Lung microvascular endothelial cell (primary cell): ENCODE measurements at regions not wholly inside any gene's neighbourhood (a gene's known extent, or its start where the extent isn't known, plus 50 kb on each side); places are given as distances from the start of the nearest gene placed in this dataset.
"Not testable (repeated sequence)": the region's sequence is repeated elsewhere in the genome, so short reads cannot be mapped to it uniquely, and the experiment has no call there.

ENCODE experiments used
- DNase-seq, 2 donors: peaks; one replicate each; pipeline versions ENCODE4 v3.0.0 to v3.0.0-alpha.2; 2010; ENCODE audit warnings: low read depth in 2 of 2

DNA sequence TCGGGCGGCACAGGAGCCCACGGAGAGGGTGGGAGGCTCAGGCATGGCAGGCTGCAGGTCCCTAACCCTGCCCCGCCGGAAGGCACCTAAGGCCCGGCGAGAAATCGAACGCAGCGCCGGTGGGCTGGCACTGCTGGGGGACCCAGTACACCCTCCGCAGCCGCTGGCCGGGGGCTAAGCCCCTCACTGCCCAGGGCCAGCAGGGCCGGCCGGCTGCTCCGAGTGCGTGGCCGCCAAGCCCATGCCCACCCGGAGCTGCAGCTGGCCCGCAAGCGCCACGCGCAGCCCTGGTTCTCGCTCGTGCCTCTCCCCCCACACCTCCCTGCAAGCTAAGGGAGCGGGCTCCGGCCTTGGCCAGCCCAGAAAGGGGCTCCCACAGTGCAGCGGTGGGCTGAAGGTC is 332.7 kb downstream of the HGF start:
- not testable (repeated sequence) for DNase-seq

GRCh38 chr7:81433692-81434331 is 336.0 kb downstream of the HGF start:
- DNase-seq, result no peak

GRCh38 chr7:81433206-81433605 is 336.6 kb downstream of the HGF start:
- no peak for DNase-seq

GRCh38 chr7:81430761-81431160 is 339.1 kb downstream of the HGF start:
- DNase-seq, result peak; percentile 12 to 13

- no peak for DNase-seq
Observed at GRCh38 chr7:81430150-81430549, 339.7 kb downstream of the HGF start.

GRCh38 chr7:81427461-81427860 is 342.4 kb downstream of the HGF start:
- DNase-seq, result no peak

- DNase-seq, result no peak
Observed at GRCh38 chr7:81420526-81421226, 349.2 kb downstream of the HGF start.

- no peak for DNase-seq
Observed at GRCh38 chr7:81419731-81420130, 350.1 kb downstream of the HGF start.

DNA sequence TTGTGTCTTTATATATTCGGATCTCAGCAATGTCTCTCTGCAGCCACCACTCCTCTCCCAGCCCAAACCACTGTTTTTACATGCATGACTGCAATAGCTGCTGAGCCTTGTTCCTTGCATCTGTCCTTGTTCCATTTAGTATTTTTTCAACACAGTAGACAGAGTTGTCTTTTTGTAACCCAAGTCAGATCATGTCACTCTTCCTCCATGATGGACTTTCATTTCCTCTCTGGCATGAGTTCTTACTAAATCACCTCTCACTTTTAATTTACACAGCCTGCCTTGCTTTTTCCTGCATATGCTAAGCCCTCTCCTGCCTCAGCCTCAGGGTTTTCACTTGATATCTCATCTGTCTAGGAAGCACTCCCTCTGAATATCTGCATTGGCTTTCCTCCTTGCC is 353.2 kb downstream of the HGF start:
- peak in 1 of 2 donors; percentile 1 for DNase-seq

DNA sequence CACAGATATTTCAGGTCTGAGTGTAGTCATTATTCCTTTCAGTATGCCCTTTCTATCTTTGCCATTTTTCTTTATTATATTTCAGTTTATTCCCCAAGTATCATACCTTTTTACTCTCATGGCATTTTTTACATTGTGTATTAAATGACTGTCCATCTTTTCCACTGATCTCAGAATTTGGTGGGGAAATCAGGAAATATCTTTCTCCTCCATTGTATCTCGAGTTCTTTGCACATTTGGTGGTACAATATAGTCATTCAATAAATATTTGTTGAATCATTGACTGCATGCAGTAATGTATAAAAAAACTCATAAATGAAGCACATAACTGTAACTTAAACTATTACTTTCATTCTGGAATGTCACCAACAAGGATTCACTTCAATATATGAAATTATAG is 354.7 kb downstream of the HGF start:
- peak; percentile 10 to 17 for DNase-seq

DNA sequence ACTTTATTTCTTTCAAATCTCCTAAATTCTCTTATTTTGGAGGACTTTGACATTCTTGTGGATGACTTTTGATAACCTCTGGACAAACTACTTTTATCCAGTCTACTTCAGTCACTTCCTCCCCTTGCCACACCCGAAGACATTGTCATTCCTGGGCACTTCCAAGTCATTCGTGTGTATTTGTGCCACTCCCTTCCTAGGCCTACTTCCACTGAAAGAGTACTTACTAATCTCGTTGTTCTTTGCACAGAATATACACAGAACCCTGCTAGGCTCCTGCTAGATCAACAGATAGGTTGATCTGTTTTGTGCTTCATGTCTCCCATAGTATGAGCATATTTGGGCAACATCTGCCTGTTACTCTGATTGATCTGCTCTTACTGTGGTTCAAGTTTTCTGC is 355.4 kb downstream of the HGF start:
- no peak for DNase-seq

GRCh38 chr7:81410471-81411117 is 359.3 kb downstream of the HGF start:
- peak; percentile 36 to 55 for DNase-seq

- no peak for DNase-seq
Observed at GRCh38 chr7:81408728-81409127, 361.1 kb downstream of the HGF start.

DNA sequence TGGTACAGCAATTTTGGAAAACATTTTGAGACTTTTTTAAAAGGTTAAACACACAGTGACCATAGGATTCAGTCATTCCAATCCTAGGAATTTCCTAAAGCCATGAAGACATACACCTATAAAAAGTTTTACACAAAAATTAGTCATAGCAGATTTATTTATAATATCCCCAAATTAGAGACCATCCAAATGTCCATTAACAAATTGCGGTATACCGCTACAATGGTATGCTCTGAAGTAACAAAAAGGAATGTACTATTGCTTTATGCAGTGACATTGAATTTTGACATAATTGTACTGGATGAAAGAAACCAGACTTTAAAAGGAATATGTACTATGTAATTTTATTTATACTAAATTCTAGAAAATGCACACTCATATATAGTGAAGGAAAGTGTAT is 362.8 kb downstream of the HGF start:
- no peak for DNase-seq

GRCh38 chr7:81404669-81405068 is 365.2 kb downstream of the HGF start:
- no peak for DNase-seq

DNA sequence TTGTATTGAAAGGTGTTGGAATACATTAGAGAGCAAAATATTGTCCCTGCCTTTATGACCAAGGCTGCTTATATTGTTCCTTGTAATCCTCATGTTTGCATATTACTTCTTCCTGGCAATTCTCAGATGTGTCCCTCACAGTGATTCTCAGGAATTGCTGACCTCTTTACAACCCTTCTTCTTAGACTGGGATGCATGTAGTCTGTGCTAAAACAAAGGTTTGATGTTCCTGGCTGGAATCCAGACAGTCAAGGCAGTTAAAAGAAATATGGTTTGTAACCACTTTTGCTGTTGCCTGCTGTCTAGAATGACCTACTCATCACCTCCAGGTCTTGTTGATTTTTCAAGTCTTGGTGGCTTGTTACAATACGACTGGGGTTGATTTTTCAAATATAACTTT is 367.6 kb downstream of the HGF start:
- peak in 1 of 2 donors; percentile 58 for DNase-seq

- DNase-seq, result no peak
Observed at GRCh38 chr7:81399471-81399870, 370.4 kb downstream of the HGF start.

- DNase-seq, result no peak
Observed at GRCh38 chr7:81394029-81394428, 375.8 kb downstream of the HGF start.

DNA sequence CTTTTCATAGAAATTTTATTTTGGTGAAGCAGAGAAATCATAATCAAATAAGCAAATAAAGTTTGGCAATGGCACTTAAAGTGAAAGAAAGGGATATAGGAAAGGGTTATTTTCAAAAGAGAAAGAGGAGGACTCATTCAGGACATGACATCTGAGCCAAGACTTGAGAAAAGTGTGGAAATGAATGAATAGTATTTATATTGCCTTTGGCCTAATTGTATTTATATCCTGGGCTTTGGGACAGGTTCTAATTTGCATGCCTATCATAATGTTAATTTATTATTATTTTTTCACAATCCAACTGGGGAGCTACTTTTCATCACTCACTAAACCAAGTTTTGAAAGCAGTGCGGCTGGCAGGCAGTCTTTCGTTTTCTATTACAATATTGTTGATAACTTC is 376.8 kb downstream of the HGF start:
- no peak for DNase-seq

GRCh38 chr7:81385370-81385769 is 384.5 kb downstream of the HGF start:
- no peak for DNase-seq

GRCh38 chr7:81383846-81384245 is 386.0 kb downstream of the HGF start:
- DNase-seq, result no peak

- not testable (repeated sequence) for DNase-seq
Observed at GRCh38 chr7:81374641-81375040, 395.2 kb downstream of the HGF start.

- no peak for DNase-seq
Observed at GRCh38 chr7:81370822-81371221, 399.0 kb downstream of the HGF start.
